Vagina (tissue), 2 donors: ENCODE measurements at regions not wholly inside any gene's neighbourhood (a gene's known extent, or its start where the extent isn't known, plus 50 kb on each side); places are given as distances from the start of the nearest gene placed in this dataset.
"Not testable (repeated sequence)": the region's sequence is repeated elsewhere in the genome, so short reads cannot be mapped to it uniquely, and the experiment has no call there.

Experiments
- DNase-seq, 2 donors: peaks; one replicate each; pipeline ENCODE4 v3.0.0-alpha.2; 2017; ENCODE audit errors: extremely low spot score in 2 of 2
- H3K27ac ChIP-seq: fragments of 200-600 bp; sonication (generic); one replicate; pipeline ENCODE4 v1.5.1; 2019
- H3K27me3 ChIP-seq: fragments of 200-600 bp; sonication (generic); one replicate; pipeline ENCODE4 v1.5.1; 2019
- H3K36me3 ChIP-seq, 2 donors: fragments of 200-600 bp; sonication (generic); one replicate each; pipeline ENCODE4 v1.5.1; 2017 to 2019
- H3K4me1 ChIP-seq: fragments of 200-600 bp; sonication (generic); one replicate; pipeline ENCODE4 v1.5.1; 2019
- H3K4me3 ChIP-seq, 2 donors: fragments of 200-600 bp; sonication (generic); 1 replicate in 1 of 2; 2 replicates in 1 of 2; pipeline ENCODE4 v1.5.1; 2016 to 2019
- H3K9me3 ChIP-seq: fragments of 200-600 bp; sonication (generic); one replicate; pipeline ENCODE4 v1.5.1; 2019
- POLR2A ChIP-seq, 2 donors: fragments of 450-650 bp; IDR thresholded peaks; one replicate each; pipeline ENCODE4 v1.6.1; 2017; ENCODE audit warnings: antibody characterized with exemption in 2 of 2, mild to moderate bottlenecking in 2 of 2, moderate library complexity in 2 of 2
- POLR2AphosphoS5 ChIP-seq, 2 donors: sonication (generic); formaldehyde crosslinking; IDR thresholded peaks; one replicate each; pipeline ENCODE4 v1.9.0; 2017; ENCODE audit warnings: antibody characterized with exemption in 2 of 2, mild to moderate bottlenecking in 2 of 2, low read depth in 1 of 2; ENCODE audit not compliant: insufficient read depth in 1 of 2
- intact Hi-C: fragments of 100-400 bp; cut with DNase I; formaldehyde crosslinking; loops from one replicate; pipeline ENCODE4 v1.15.1; 2023
- TF ChIP-seq, protein P1 (sequence below), 3 experiments: fragments of 450-650 bp in 2 of 3; fragments of 200-600 bp in 1 of 3; sonication (generic) in 1 of 3; IDR thresholded peaks; one replicate each; pipeline ENCODE4 v1.5.1; 2017 to 2019; ENCODE audit warnings: antibody characterized with exemption in 3 of 3, mild to moderate bottlenecking in 2 of 3, moderate library complexity in 2 of 3

- H3K9me3 ChIP-seq: no peaks in the 10 kb centered on the region
- H3K27me3 ChIP-seq: no peaks in the 10 kb centered on the region
- intact Hi-C loops: no loop called here
- H3K36me3 ChIP-seq: no peaks in the 10 kb centered on the region
- H3K27ac ChIP-seq: no peak overlapping the region
- TF ChIP-seq, protein P1, sequence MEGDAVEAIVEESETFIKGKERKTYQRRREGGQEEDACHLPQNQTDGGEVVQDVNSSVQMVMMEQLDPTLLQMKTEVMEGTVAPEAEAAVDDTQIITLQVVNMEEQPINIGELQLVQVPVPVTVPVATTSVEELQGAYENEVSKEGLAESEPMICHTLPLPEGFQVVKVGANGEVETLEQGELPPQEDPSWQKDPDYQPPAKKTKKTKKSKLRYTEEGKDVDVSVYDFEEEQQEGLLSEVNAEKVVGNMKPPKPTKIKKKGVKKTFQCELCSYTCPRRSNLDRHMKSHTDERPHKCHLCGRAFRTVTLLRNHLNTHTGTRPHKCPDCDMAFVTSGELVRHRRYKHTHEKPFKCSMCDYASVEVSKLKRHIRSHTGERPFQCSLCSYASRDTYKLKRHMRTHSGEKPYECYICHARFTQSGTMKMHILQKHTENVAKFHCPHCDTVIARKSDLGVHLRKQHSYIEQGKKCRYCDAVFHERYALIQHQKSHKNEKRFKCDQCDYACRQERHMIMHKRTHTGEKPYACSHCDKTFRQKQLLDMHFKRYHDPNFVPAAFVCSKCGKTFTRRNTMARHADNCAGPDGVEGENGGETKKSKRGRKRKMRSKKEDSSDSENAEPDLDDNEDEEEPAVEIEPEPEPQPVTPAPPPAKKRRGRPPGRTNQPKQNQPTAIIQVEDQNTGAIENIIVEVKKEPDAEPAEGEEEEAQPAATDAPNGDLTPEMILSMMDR (IDR thresholded peaks at IDR 0.05): no peak
- TF ChIP-seq POLR2A (IDR thresholded peaks at IDR 0.05) (no peak), POLR2AphosphoS5 (IDR thresholded peaks at IDR 0.05; ENCODE audit: insufficient read depth in 1 of 2, low read depth in 1 of 2) (no peak)
- DNase-seq: no peak
- H3K4me1 ChIP-seq: no peaks in the 10 kb centered on the region
- H3K4me3 ChIP-seq: no peak overlapping the region
Measured at GRCh38 chr2:129806317-129806716, 173.1 kb upstream of the RAB6C start.

GRCh38 chr2:129806990-129807389 is 172.5 kb upstream of the RAB6C start:
- TF ChIP-seq POLR2A (IDR thresholded peaks at IDR 0.05): no peak
- no peak for DNase-seq
- H3K27me3 ChIP-seq: no peaks in the 10 kb centered on the region
- H3K4me1 ChIP-seq: no peaks in the 10 kb centered on the region
- H3K9me3 ChIP-seq: no peaks in the 10 kb centered on the region
- intact Hi-C loops: no loop called here
- no peak overlapping the region for H3K4me3 ChIP-seq
- no peaks in the 10 kb centered on the region for H3K36me3 ChIP-seq
- H3K27ac ChIP-seq: no peak overlapping the region

GRCh38 chr2:129807642-129808338 is 171.7 kb upstream of the RAB6C start:
- H3K36me3 ChIP-seq, DNase-seq, H3K9me3 ChIP-seq, H3K4me1 ChIP-seq, H3K27me3 ChIP-seq, intact Hi-C loops, H3K4me3 ChIP-seq, H3K27ac ChIP-seq: not testable (repeated sequence)

- TF ChIP-seq POLR2A (IDR thresholded peaks at IDR 0.05) (no peak), POLR2AphosphoS5 (IDR thresholded peaks at IDR 0.05; ENCODE audit: insufficient read depth in 1 of 2, low read depth in 1 of 2) (no peak)
- TF ChIP-seq, protein P1 (IDR thresholded peaks at IDR 0.05): no peak
- no peaks in the 10 kb centered on the region for H3K36me3 ChIP-seq
- no peaks in the 10 kb centered on the region for H3K4me1 ChIP-seq
- H3K9me3 ChIP-seq: no peaks in the 10 kb centered on the region
- no peaks in the 10 kb centered on the region for H3K27me3 ChIP-seq
- H3K4me3 ChIP-seq: no peak overlapping the region
- no peak overlapping the region for H3K27ac ChIP-seq
- DNase-seq: no peak
- intact Hi-C loops: no loop called here
Measured at GRCh38 chr2:129810521-129810920, 168.9 kb upstream of the RAB6C start.

DNA sequence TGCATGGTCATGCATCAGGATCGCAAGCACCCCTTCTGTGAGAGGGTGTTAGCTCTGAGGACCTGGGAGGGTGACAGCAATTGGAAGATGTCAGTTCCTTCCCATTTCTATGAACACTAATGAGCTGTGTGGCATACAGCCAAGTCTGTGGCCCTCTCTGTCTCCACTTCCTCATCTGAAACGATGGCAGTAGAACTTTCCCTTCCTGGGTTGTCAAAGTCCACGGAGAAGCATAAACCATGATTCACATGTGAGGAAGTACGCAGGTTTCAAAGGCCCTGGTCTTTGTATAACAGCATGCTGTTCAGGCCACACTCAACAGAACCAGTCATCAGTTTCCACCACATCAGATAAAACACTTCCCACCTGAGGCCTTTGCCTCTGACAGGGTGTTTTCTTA is 167.4 kb upstream of the RAB6C start:
- intact Hi-C loops: no loop called here
- Histone ChIP-seq H3K4me3 (no peak overlapping the region), H3K9me3 (no peaks in the 10 kb centered on the region), H3K27ac (no peak overlapping the region), H3K27me3 (no peaks in the 10 kb centered on the region), H3K36me3 (no peaks in the 10 kb centered on the region), H3K4me1 (no peaks in the 10 kb centered on the region)
- TF ChIP-seq POLR2AphosphoS5 (IDR thresholded peaks at IDR 0.05; ENCODE audit: insufficient read depth in 1 of 2, low read depth in 1 of 2) (no peak), POLR2A (IDR thresholded peaks at IDR 0.05) (no peak)
- TF ChIP-seq, protein P1 (IDR thresholded peaks at IDR 0.05): no peak
- no peak for DNase-seq

- intact Hi-C loops: no loop called here
- Histone ChIP-seq H3K27ac (no peak overlapping the region), H3K4me1 (no peaks in the 10 kb centered on the region), H3K9me3 (no peaks in the 10 kb centered on the region), H3K4me3 (no peak overlapping the region), H3K27me3 (no peaks in the 10 kb centered on the region), H3K36me3 (no peaks in the 10 kb centered on the region)
- TF ChIP-seq POLR2A (IDR thresholded peaks at IDR 0.05): no peak
- TF ChIP-seq POLR2AphosphoS5 (IDR thresholded peaks at IDR 0.05; ENCODE audit: insufficient read depth in 1 of 2, low read depth in 1 of 2): no peak
- TF ChIP-seq, protein P1 (IDR thresholded peaks at IDR 0.05): no peak
- DNase-seq: no peak
Measured at GRCh38 chr2:129812654-129813053, 166.8 kb upstream of the RAB6C start.
